B cell (primary cell): ENCODE measurements at regions not wholly inside any gene's neighbourhood (a gene's known extent, or its start where the extent isn't known, plus 50 kb on each side); places are given as distances from the start of the nearest gene placed in this dataset.

Experiments used
- EZH2 ChIP-seq: IDR thresholded peaks from 2 replicates; pipeline ENCODE4 v1.6.1; 2012; ENCODE audit warnings: borderline replicate concordance, low read depth, mild to moderate bottlenecking, moderate library complexity, low read length; ENCODE audit not compliant: insufficient read depth, poor library complexity, severe bottlenecking
- TF ChIP-seq, protein P1 (sequence below): fragments of 200-600 bp; IDR thresholded peaks from one replicate; pipeline ENCODE4 v1.8.0; 2022; ENCODE audit warnings: antibody characterized with exemption, mild to moderate bottlenecking

DNA sequence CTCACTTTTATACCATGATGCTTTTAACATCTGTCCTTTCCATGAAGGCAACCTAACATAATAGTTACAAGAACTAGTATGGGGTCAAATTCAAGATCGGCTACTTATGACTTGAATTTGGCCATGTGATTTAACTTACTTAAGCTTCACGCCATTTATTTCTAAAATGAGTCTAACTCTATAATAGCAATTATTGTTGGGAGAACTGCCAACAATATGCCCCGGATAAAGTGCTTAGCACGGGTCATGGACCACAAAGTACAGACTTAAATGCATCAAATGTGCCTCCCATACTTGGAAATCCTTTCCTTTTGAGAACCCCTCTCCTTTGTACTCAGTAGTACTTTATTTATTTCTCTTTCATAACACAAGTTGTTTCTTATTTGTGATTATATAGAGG is 1603.6 kb upstream of the GOT2 start:
- TF ChIP-seq, protein P1, sequence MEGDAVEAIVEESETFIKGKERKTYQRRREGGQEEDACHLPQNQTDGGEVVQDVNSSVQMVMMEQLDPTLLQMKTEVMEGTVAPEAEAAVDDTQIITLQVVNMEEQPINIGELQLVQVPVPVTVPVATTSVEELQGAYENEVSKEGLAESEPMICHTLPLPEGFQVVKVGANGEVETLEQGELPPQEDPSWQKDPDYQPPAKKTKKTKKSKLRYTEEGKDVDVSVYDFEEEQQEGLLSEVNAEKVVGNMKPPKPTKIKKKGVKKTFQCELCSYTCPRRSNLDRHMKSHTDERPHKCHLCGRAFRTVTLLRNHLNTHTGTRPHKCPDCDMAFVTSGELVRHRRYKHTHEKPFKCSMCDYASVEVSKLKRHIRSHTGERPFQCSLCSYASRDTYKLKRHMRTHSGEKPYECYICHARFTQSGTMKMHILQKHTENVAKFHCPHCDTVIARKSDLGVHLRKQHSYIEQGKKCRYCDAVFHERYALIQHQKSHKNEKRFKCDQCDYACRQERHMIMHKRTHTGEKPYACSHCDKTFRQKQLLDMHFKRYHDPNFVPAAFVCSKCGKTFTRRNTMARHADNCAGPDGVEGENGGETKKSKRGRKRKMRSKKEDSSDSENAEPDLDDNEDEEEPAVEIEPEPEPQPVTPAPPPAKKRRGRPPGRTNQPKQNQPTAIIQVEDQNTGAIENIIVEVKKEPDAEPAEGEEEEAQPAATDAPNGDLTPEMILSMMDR, result no peak
- TF ChIP-seq EZH2, result no peak
